H54 (cell line): ENCODE measurements at regions not wholly inside any gene's neighbourhood (a gene's known extent, or its start where the extent isn't known, plus 50 kb on each side); places are given as distances from the start of the nearest gene placed in this dataset.

Experiments used
- DNase-seq: peaks from one replicate; pipeline ENCODE4 v3.0.0; 2011; ENCODE audit warnings: low spot score, mixed read lengths; ENCODE audit not compliant: insufficient read length
- FAIRE-seq: peaks from 3 replicates; lab custom pipeline; 2011; peaks lifted over from hg19 to GRCh38; lab: Jason Lieb, UNC
- POLR2A ChIP-seq: IDR thresholded peaks from 2 replicates; pipeline ENCODE4 v1.6.1; 2011; ENCODE audit warnings: low read depth, mild to moderate bottlenecking, low read length

DNA sequence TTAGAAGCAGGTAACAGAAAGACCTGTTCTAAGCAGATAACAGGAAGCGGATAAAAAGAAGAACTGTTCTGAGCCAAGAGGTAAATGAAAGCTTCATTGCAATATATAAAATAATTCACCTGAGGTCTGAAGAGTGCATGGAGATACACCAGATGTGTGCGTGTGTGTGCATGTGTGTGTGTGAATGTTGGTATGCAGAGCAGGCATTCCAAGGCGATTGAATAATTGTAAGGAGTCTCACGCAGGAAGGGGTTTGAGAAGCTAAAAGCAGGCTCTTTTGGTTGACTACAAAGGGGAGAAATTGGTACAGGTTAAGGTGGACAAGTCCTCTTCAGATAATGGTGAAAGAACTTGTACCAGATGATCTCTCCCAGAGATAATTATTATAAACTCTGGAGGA, 450.6 kb downstream of the DNAJB9 start:
- FAIRE-seq (no peak), DNase-seq (no peak)
- TF ChIP-seq POLR2A: no peak

- no peak for TF ChIP-seq POLR2A
- FAIRE-seq (no peak), DNase-seq (no peak)
Measured at GRCh38 chr7:109021390-109021789, 451.7 kb downstream of the DNAJB9 start.

- no peak for DNase-seq
- no peak for FAIRE-seq
- TF ChIP-seq POLR2A: no peak
Measured at GRCh38 chr7:109029866-109030265, 460.2 kb downstream of the DNAJB9 start.

GRCh38 chr7:109044691-109045090, 475.0 kb downstream of the DNAJB9 start:
- no peak for DNase-seq
- no peak for TF ChIP-seq POLR2A
- no peak for FAIRE-seq

DNA sequence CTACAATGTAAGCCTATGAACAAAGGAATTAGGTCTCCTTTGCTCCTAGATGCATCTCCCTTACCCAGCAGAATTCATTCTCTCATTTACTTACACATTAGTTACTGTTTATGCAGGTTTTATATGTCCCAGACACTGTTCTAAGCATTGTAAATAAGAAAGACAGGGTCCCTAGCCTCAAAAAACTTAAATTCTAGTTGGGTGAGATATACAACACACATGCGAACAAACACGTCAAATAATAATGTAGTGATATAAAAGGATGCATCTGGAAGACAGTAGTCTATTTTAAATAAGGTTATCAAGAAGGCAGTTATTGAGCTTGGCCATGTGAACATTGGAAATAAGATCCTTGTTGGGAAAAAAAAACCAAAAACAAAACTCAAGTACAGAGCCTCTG, 479.7 kb downstream of the DNAJB9 start:
- no peak for FAIRE-seq
- no peak for TF ChIP-seq POLR2A
- DNase-seq: no peak

GRCh38 chr7:109059089-109059488, 489.4 kb downstream of the DNAJB9 start:
- no peak for DNase-seq
- no peak for TF ChIP-seq POLR2A
- no peak for FAIRE-seq

GRCh38 chr7:109062798-109063197, 493.1 kb downstream of the DNAJB9 start:
- FAIRE-seq: no peak
- DNase-seq: no peak
- no peak for TF ChIP-seq POLR2A

DNA sequence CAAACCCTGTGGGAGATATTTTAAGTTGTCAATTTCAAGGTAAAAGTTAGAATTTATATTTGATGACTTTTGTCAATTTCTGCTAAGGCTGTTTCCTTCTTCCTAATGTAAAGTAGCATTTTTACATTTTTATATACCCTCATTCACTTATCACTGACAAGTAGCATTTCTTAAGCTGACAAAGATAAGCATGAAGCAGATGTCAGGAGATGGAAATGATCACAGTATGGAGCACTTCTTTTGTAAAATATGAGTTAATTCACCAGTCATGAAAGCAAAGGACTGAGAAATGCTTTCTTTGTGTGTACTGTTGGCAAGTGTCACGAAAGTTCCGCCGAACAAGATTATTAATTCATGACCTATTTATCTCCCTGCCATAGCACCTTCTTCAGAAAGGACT, 503.9 kb downstream of the DNAJB9 start:
- no peak for TF ChIP-seq POLR2A
- no peak for DNase-seq
- FAIRE-seq: no peak

GRCh38 chr7:109076396-109076972, 506.8 kb downstream of the DNAJB9 start:
- FAIRE-seq (no peak), DNase-seq (no peak)
- no peak for TF ChIP-seq POLR2A

DNA sequence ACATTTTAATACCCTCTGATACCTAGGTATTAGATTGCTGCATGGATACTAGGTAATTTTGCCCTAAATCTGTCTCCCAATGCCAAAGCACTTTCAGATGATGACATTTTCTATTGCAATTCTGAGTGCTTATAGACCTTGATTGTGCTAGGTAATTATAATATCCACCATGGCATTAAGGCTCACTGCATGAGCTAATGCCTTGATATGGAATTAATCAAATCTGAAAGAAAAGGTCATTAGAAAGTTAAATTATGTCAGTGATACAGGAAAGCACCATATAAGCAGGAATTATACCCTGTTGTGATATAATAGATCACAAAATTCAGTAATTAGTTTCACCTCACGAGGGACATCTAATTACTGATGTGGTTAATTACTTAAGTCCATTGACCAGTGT, 521.4 kb downstream of the DNAJB9 start:
- no peak for FAIRE-seq
- DNase-seq: no peak
- TF ChIP-seq POLR2A: no peak

GRCh38 chr7:109092268-109092667, 522.6 kb downstream of the DNAJB9 start:
- no peak for FAIRE-seq

DNA sequence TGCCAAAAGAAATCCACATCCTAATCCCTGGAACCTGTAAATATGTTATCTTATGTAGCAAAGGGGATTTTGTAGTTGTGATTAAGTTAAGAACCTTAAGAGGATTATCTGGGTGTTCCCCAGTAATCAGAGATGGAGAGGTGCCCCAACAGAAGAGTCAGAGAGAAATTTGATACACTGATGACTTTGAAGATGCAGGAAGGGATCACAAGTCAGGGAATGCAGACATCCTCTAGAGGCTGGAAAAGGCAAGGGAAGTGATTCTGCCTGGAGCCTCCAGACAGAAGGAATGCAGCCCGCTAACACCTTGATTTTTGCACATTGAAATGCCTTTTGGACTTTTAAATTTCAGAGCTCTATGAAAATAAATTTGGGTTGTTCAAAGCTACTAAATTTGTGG, 531.7 kb downstream of the DNAJB9 start:
- FAIRE-seq: no peak
- TF ChIP-seq POLR2A: no peak

More at GRCh38 chr7:109092268-109092667, 522.6 kb downstream of the DNAJB9 start:
- no peak for DNase-seq
- no peak for TF ChIP-seq POLR2A

DNA sequence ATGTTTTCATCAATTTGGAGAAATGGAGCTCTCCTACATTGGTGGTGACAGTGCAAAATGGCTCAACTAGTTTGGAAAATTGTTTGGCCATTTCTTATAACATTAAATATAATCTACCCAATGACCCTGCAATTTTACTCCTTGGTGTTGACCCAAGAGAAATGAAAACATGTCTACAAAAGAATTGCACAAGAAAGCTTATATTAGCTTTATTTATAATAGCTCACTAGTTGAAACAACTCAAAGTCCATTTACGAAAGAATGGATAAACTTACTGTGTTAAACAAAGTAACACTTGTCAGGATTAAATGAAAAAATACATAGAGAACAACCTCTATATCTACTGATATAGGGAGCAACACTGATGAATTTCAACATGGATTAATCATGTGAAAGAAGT, 539.9 kb downstream of the DNAJB9 start:
- TF ChIP-seq POLR2A: no peak
- DNase-seq: no peak
- no peak for FAIRE-seq

More for the DNA sequence above, 531.7 kb downstream of the DNAJB9 start:
- no peak for DNase-seq

DNA sequence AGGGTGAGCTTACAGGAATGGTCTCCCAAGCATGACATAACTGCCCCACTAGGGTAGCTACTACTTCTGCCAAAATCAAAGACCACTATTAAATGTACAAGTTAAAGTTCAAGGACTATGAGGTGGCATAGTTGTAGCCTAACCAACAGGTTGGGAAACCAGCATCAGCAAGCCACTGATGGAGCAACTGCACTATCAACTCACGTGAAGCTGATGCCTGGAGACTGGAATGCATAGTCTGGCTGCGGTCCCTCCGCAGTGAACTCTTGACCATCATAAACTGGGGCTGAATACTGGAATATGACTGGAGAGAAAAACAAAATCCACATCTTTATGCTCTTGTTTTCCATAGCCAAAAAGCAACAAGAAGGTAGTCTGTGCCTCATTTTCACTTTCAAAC, 541.4 kb downstream of the DNAJB9 start:
- no peak for DNase-seq
- FAIRE-seq: no peak
- no peak for TF ChIP-seq POLR2A

- TF ChIP-seq POLR2A: no peak
- DNase-seq: no peak
- FAIRE-seq: no peak
Measured at GRCh38 chr7:109121599-109122300, 552.1 kb downstream of the DNAJB9 start.
